BLaER1 treated with 17β-estradiol and CSF1 and Interleukin-3, amounts not matched to agents 10 nM and 100 nM (cell line): ENCODE measurements at regions not wholly inside any gene's neighbourhood (a gene's known extent, or its start where the extent isn't known, plus 50 kb on each side); places are given as distances from the start of the nearest gene placed in this dataset.
A peak's percentile ranks its signal among the peaks of the same experiment; 100 is the strongest.

ENCODE experiments used
- H3K27ac ChIP-seq, 11 experiments: shearing (Covaris generic); formaldehyde crosslinking; 2 replicates each; pipeline ENCODE4 v1.8.1; 2022
- H3K27me3 ChIP-seq, 11 experiments: shearing (Covaris generic); formaldehyde crosslinking; 2 replicates each; pipeline ENCODE4 v1.8.1; 2022
- H3K36me3 ChIP-seq, 11 experiments: shearing (Covaris generic); formaldehyde crosslinking; 2 replicates each; pipeline ENCODE4 v1.8.1; 2022
- H3K4me1 ChIP-seq, 10 experiments: shearing (Covaris generic); formaldehyde crosslinking; 2 replicates each; pipeline ENCODE4 v1.8.1; 2022
- H3K4me2 ChIP-seq, 11 experiments: shearing (Covaris generic); formaldehyde crosslinking; 2 replicates each; pipeline ENCODE4 v1.8.1; 2022
- H3K4me3 ChIP-seq, 10 experiments: shearing (Covaris generic); formaldehyde crosslinking; 2 replicates each; pipeline ENCODE4 v1.8.1; 2022
- H3K9ac ChIP-seq, 11 experiments: shearing (Covaris generic); formaldehyde crosslinking; 2 replicates each; pipeline ENCODE4 v1.8.1; 2022
- H3K9me3 ChIP-seq, 11 experiments: shearing (Covaris generic); formaldehyde crosslinking; replicated peaks in 1 of 11; 2 replicates each; pipeline ENCODE4 v1.8.1; 2022
- H4K20me1 ChIP-seq, 11 experiments: shearing (Covaris generic); formaldehyde crosslinking; 2 replicates each; pipeline ENCODE4 v1.8.1; 2022
- Cebpa-rat ChIP-seq, 11 experiments: shearing (Covaris generic); IDR thresholded peaks; 2 replicates each; pipeline ENCODE4 v1.8.1; 2022

- Histone ChIP-seq H3K27me3 (no peaks in the 10 kb centered on the region), H3K4me1 (0 out of 20 replicates have a peak, but pooled peaks cover 0 to 6% (median 0%) of the 10 kb centered on the region in 10 experiments), H3K36me3 (no peaks in the 10 kb centered on the region; a peak in 1 of 22 replicates), H3K9ac (no peak overlapping the region), H3K4me3 (no peak overlapping the region), H4K20me1 (no peaks in the 10 kb centered on the region), H3K9me3 (peaks cover 0 to 7% (median 0%) of the 10 kb centered on the region in 11 experiments; a peak in 2 of 22 replicates), H3K4me2 (no peak overlapping the region), H3K27ac (no peak overlapping the region)
- no peak for TF ChIP-seq Cebpa-rat (IDR thresholded peaks at IDR 0.05)
These were observed 115.7 kb downstream of the CMPK2 start for GRCh38 chr2:6749962-6750361.

GRCh38 chr2:6750411-6751158, 115.1 kb downstream of the CMPK2 start:
- H3K27me3 ChIP-seq, result no peaks in the 10 kb centered on the region
- H3K9me3 ChIP-seq, result peaks cover 0 to 6% (median 0%) of the 10 kb centered on the region in 11 experiments; a peak in 2 of 22 replicates
- no peak overlapping the region for H3K4me3 ChIP-seq
- no peak overlapping the region for H3K27ac ChIP-seq
- H4K20me1 ChIP-seq, result no peaks in the 10 kb centered on the region
- TF ChIP-seq Cebpa-rat (IDR thresholded peaks at IDR 0.05), result no peak
- 0 out of 20 replicates have a peak, but pooled peaks cover 0 to 6% (median 0%) of the 10 kb centered on the region in 10 experiments for H3K4me1 ChIP-seq
- no peak overlapping the region for H3K4me2 ChIP-seq
- no peaks in the 10 kb centered on the region for H3K36me3 ChIP-seq
- no peak overlapping the region for H3K9ac ChIP-seq

GRCh38 chr2:6754419-6754818, 111.3 kb downstream of the CMPK2 start:
- Histone ChIP-seq H3K4me3 (no peak overlapping the region), H3K9me3 (no peaks in the 10 kb centered on the region), H3K4me2 (no peak overlapping the region), H3K27ac (no peak overlapping the region), H4K20me1 (no peaks in the 10 kb centered on the region), H3K27me3 (no peaks in the 10 kb centered on the region), H3K4me1 (no peaks in the 10 kb centered on the region), H3K36me3 (no peaks in the 10 kb centered on the region), H3K9ac (no peak overlapping the region)
- TF ChIP-seq Cebpa-rat (IDR thresholded peaks at IDR 0.05), result no peak

GRCh38 chr2:6755456-6755855, 110.3 kb downstream of the CMPK2 start:
- TF ChIP-seq Cebpa-rat (IDR thresholded peaks at IDR 0.05), result no peak
- H3K36me3 ChIP-seq, result no peaks in the 10 kb centered on the region
- no peaks in the 10 kb centered on the region for H4K20me1 ChIP-seq
- no peaks in the 10 kb centered on the region for H3K27me3 ChIP-seq
- no peak overlapping the region for H3K4me3 ChIP-seq
- H3K4me1 ChIP-seq, result no peaks in the 10 kb centered on the region
- no peak overlapping the region for H3K4me2 ChIP-seq
- no peak overlapping the region for H3K27ac ChIP-seq
- H3K9ac ChIP-seq, result no peak overlapping the region
- no peaks in the 10 kb centered on the region for H3K9me3 ChIP-seq

GRCh38 chr2:6757215-6757614, 108.5 kb downstream of the CMPK2 start:
- no peaks in the 10 kb centered on the region for H3K4me1 ChIP-seq
- no peak overlapping the region for H3K9ac ChIP-seq
- H3K36me3 ChIP-seq, result no peaks in the 10 kb centered on the region
- no peak overlapping the region for H3K4me3 ChIP-seq
- no peak overlapping the region for H3K4me2 ChIP-seq
- no peak for TF ChIP-seq Cebpa-rat (IDR thresholded peaks at IDR 0.05)
- H3K27me3 ChIP-seq, result no peaks in the 10 kb centered on the region
- H4K20me1 ChIP-seq, result no peaks in the 10 kb centered on the region
- H3K9me3 ChIP-seq, result no peaks in the 10 kb centered on the region
- no peak overlapping the region for H3K27ac ChIP-seq

GRCh38 chr2:6759689-6760088, 106.0 kb downstream of the CMPK2 start:
- H3K9me3 ChIP-seq, result no peaks in the 10 kb centered on the region
- H3K9ac ChIP-seq, result no peak overlapping the region
- peaks cover 7 to 19% (median 14%) of the 10 kb centered on the region in 10 experiments; a peak in 19 of 20 replicates for H3K4me1 ChIP-seq
- H4K20me1 ChIP-seq, result no peaks in the 10 kb centered on the region
- H3K27ac ChIP-seq, result no peak overlapping the region
- no peak overlapping the region for H3K4me2 ChIP-seq
- no peaks in the 10 kb centered on the region for H3K27me3 ChIP-seq
- TF ChIP-seq Cebpa-rat (IDR thresholded peaks at IDR 0.05), result no peak
- no peaks in the 10 kb centered on the region for H3K36me3 ChIP-seq
- no peak overlapping the region for H3K4me3 ChIP-seq

- no peak for TF ChIP-seq Cebpa-rat (IDR thresholded peaks at IDR 0.05)
- Histone ChIP-seq H3K27ac (no peak overlapping the region), H3K4me2 (no peak overlapping the region), H3K9me3 (peaks cover 0 to 1% (median 0%) of the 10 kb centered on the region in 11 experiments; a peak in 2 of 22 replicates), H3K4me3 (no peak overlapping the region), H3K36me3 (no peaks in the 10 kb centered on the region), H3K27me3 (no peaks in the 10 kb centered on the region), H3K9ac (no peak overlapping the region), H4K20me1 (no peaks in the 10 kb centered on the region), H3K4me1 (peaks cover 7 to 23% (median 16%) of the 10 kb centered on the region in 10 experiments; a peak in 19 of 20 replicates)
These were observed 105.6 kb downstream of the CMPK2 start for GRCh38 chr2:6760132-6760531.

GRCh38 chr2:6764968-6765723, 100.6 kb downstream of the CMPK2 start:
- Histone ChIP-seq H3K4me1 (peaks cover 7 to 31% (median 19%) of the 10 kb centered on the region in 10 experiments; a peak in 19 of 20 replicates), H3K9ac (no peak overlapping the region), H3K36me3 (no peaks in the 10 kb centered on the region), H3K4me2 (peak overlapping the region in 7 of 11 experiments; percentile 67 to 79 (median 76); a peak in 12 of 22 replicates), H3K27me3 (no peaks in the 10 kb centered on the region), H4K20me1 (no peaks in the 10 kb centered on the region), H3K27ac (no peak overlapping the region), H3K4me3 (no peak overlapping the region), H3K9me3 (peaks cover 0 to 10% (median 0%) of the 10 kb centered on the region in 11 experiments; a peak in 4 of 22 replicates)
- TF ChIP-seq Cebpa-rat (IDR thresholded peaks at IDR 0.05), result no peak

- no peaks in the 10 kb centered on the region for H3K36me3 ChIP-seq
- no peak overlapping the region for H3K4me2 ChIP-seq
These were observed 96.4 kb downstream of the CMPK2 start for GRCh38 chr2:6769346-6769745.

More at GRCh38 chr2:6769346-6769745, 96.4 kb downstream of the CMPK2 start:
- H3K27me3 ChIP-seq, result peaks cover 0 to 5% (median 0%) of the 10 kb centered on the region in 11 experiments; a peak in 1 of 22 replicates
- H3K9me3 ChIP-seq, result peaks cover 0 to 10% (median 0%) of the 10 kb centered on the region in 11 experiments; a peak in 4 of 22 replicates
- H3K4me1 ChIP-seq, result peaks cover 6 to 42% (median 36%) of the 10 kb centered on the region in 10 experiments
- H3K9ac ChIP-seq, result no peak overlapping the region
- H3K4me3 ChIP-seq, result no peak overlapping the region
- H3K27ac ChIP-seq, result no peak overlapping the region
- H4K20me1 ChIP-seq, result no peaks in the 10 kb centered on the region
- TF ChIP-seq Cebpa-rat (IDR thresholded peaks at IDR 0.05), result no peak
